ENCODE measurements at regions not wholly inside any gene's neighbourhood (a gene's known extent, or its start where the extent isn't known, plus 50 kb on each side); places are given as distances from the start of the nearest gene placed in this dataset.

GRCh38 chr9:135032041-135032835 is 55.2 kb upstream of the OLFM1 start:
- no peak for DNase-seq

GRCh38 chr9:135032868-135033460 is 54.5 kb upstream of the OLFM1 start:
- no peak for DNase-seq

- no peak for DNase-seq
These were observed 54.0 kb upstream of the OLFM1 start for GRCh38 chr9:135033487-135033886.

GRCh38 chr9:135034106-135034505 is 53.4 kb upstream of the OLFM1 start:
- DNase-seq = no peak

GRCh38 chr9:135035781-135036760 is 51.4 kb upstream of the OLFM1 start:
- DNase-seq = no peak

- DNase-seq = no peak
These were observed 50.5 kb upstream of the OLFM1 start for GRCh38 chr9:135036861-135037465.

GRCh38 chr9:135037521-135038250 is 49.8 kb upstream of the OLFM1 start:
- DNase-seq = no peak

Data from NCI-H82 (cell line).